Lung (tissue), 11 donors: ENCODE measurements at regions not wholly inside any gene's neighbourhood (a gene's known extent, or its start where the extent isn't known, plus 50 kb on each side); places are given as distances from the start of the nearest gene placed in this dataset.

ENCODE experiments used
- ATAC-seq: fragments of 200-7000 bp; cut with Tn5 transposase; one replicate; pipeline ENCODE4 v1.9.1; 2020; ENCODE audit warnings: moderate number of reproducible peaks; ENCODE audit not compliant: insufficient read depth, low FRiP score
- DNase-seq, 3 donors: peaks; one replicate each; pipeline ENCODE4 v3.0.0-alpha.2; 2013 to 2017
- H3K27ac ChIP-seq, 2 donors: one replicate each; pipeline ENCODE4 v1.5.1; 2013; ENCODE audit warnings: mild to moderate bottlenecking in 2 of 2, moderate library complexity in 2 of 2, control low read depth in 1 of 2, inconsistent platforms in 1 of 2, low read depth in 1 of 2, low read length in 1 of 2
- H3K27me3 ChIP-seq, 3 donors: one replicate each; pipeline ENCODE4 v1.5.1; 2013; ENCODE audit warnings: low read length in 2 of 3; ENCODE audit not compliant: control insufficient read depth in 3 of 3, insufficient read depth in 3 of 3
- H3K36me3 ChIP-seq, 4 donors: one replicate each; pipeline ENCODE4 v1.5.1; 2013; ENCODE audit warnings: low read length in 4 of 4, mild to moderate bottlenecking in 1 of 4, moderate library complexity in 1 of 4; ENCODE audit not compliant: control insufficient read depth in 4 of 4, insufficient read depth in 4 of 4
- H3K4me1 ChIP-seq, 5 donors: one replicate each; pipeline ENCODE4 v1.5.1; 2013; ENCODE audit warnings: low read length in 5 of 5, mild to moderate bottlenecking in 2 of 5, moderate library complexity in 1 of 5; ENCODE audit not compliant: control insufficient read depth in 5 of 5, insufficient read depth in 5 of 5
- H3K4me3 ChIP-seq: one replicate; pipeline ENCODE4 v1.5.1; 2013; ENCODE audit warnings: mild to moderate bottlenecking, control low read depth, moderate library complexity
- H3K9ac ChIP-seq, 2 donors: one replicate each; pipeline ENCODE4 v1.5.1; 2013; ENCODE audit warnings: low read length in 2 of 2, control low read depth in 1 of 2; ENCODE audit not compliant: insufficient read depth in 1 of 2
- H3K9me3 ChIP-seq, 4 donors: one replicate each; pipeline ENCODE4 v1.5.1; 2013; ENCODE audit warnings: low read length in 3 of 4, mild to moderate bottlenecking in 1 of 4, moderate library complexity in 1 of 4; ENCODE audit not compliant: control insufficient read depth in 4 of 4, insufficient read depth in 3 of 4
- CTCF ChIP-seq: IDR thresholded peaks from 2 replicates; pipeline ENCODE4 v1.5.1; 2012; ENCODE audit warnings: mild to moderate bottlenecking; ENCODE audit errors: control extremely low read depth, extremely low read depth
- WGBS, 2 donors: extraction: QIAGEN DNeasy Blood & Tissue Kit; methylation state at CpG; one replicate each; pipeline ENCODE4 v1.1.7; 2013; 5-methylcytosine and 5-hydroxymethylcytosine counted together
- donor health status: control.
- donor health status: control.
- donor health status: Bipolar disorder and iron deficiency.
- donor health status: healthy.
- donor health status: DM: yes; HTN: yes; CAD: no.

GRCh38 chr19:29372091-29372415, 153.7 kb upstream of the VSTM2B start:
- DNase-seq (no peak), ATAC-seq (no peak)
- Histone ChIP-seq H3K36me3 (no peaks in the 10 kb centered on the region), H3K9me3 (peaks cover 0 to 2% (median 0%) of the 10 kb centered on the region in 4 donors), H3K4me3 (no peak overlapping the region), H3K4me1 (no peaks in the 10 kb centered on the region), H3K27ac (no peak overlapping the region), H3K27me3 (no peaks in the 10 kb centered on the region), H3K9ac (no peak overlapping the region)
- no peak for TF ChIP-seq CTCF
- WGBS, 2 donors: 58 to 66% methylated on average over 5 of the region's 5 CpGs

GRCh38 chr19:29372461-29372860, 153.3 kb upstream of the VSTM2B start:
- ATAC-seq: no peak
- Histone ChIP-seq H3K27me3 (no peaks in the 10 kb centered on the region), H3K4me3 (no peak overlapping the region), H3K9ac (no peak overlapping the region), H3K27ac (no peak overlapping the region), H3K9me3 (peaks cover 0 to 2% (median 0%) of the 10 kb centered on the region in 4 donors), H3K4me1 (no peaks in the 10 kb centered on the region), H3K36me3 (no peaks in the 10 kb centered on the region)
- no peak for DNase-seq
- TF ChIP-seq CTCF: no peak
- WGBS, 2 donors: 53 to 78% methylated on average over 3 of the region's 3 CpGs

GRCh38 chr19:29372921-29373797, 152.6 kb upstream of the VSTM2B start:
- 81 to 83% methylated on average over 12 of the region's 12 CpGs for WGBS, 2 donors
- no peak for DNase-seq

More at GRCh38 chr19:29372921-29373797, 152.6 kb upstream of the VSTM2B start:
- Histone ChIP-seq H3K27ac (no peak overlapping the region), H3K27me3 (no peaks in the 10 kb centered on the region), H3K36me3 (no peaks in the 10 kb centered on the region), H3K9me3 (peaks cover 0 to 2% (median 0%) of the 10 kb centered on the region in 4 donors), H3K9ac (no peak overlapping the region), H3K4me1 (no peaks in the 10 kb centered on the region), H3K4me3 (no peak overlapping the region)
- no peak for TF ChIP-seq CTCF
- ATAC-seq: no peak
